GM23248 (cell line): ENCODE measurements at regions not wholly inside any gene's neighbourhood (a gene's known extent, or its start where the extent isn't known, plus 50 kb on each side); places are given as distances from the start of the nearest gene placed in this dataset.

ENCODE experiments used
- EZH2 ChIP-seq: fragments of 200-600 bp; sonication (generic); IDR thresholded peaks from 2 replicates; pipeline ENCODE4 v1.6.1; 2018; ENCODE audit warnings: antibody characterized with exemption, mild to moderate bottlenecking; ENCODE audit not compliant: insufficient read depth, poor library complexity, severe bottlenecking
- EZH2phosphoT487 ChIP-seq: fragments of 200-600 bp; sonication (generic); IDR thresholded peaks from 2 replicates; pipeline ENCODE4 v1.6.1; 2018; ENCODE audit warnings: antibody characterized with exemption, moderate library complexity, mild to moderate bottlenecking, low read depth; ENCODE audit not compliant: insufficient read depth

- TF ChIP-seq EZH2 (no peak), EZH2phosphoT487 (no peak)
Observed at GRCh38 chr13:91132381-91132780, 215.1 kb upstream of the MIR17HG start.
